GM12873 (cell line): ENCODE measurements at regions not wholly inside any gene's neighbourhood (a gene's known extent, or its start where the extent isn't known, plus 50 kb on each side); places are given as distances from the start of the nearest gene placed in this dataset.

ENCODE experiments used
- TF ChIP-seq, protein P1 (sequence below): IDR thresholded peaks from 2 replicates; pipeline ENCODE4 v1.5.1; 2012; ENCODE audit warnings: low read depth, mild to moderate bottlenecking, moderate library complexity, low read length, control low read depth; ENCODE audit not compliant: insufficient read depth; ENCODE audit errors: missing control alignments

DNA sequence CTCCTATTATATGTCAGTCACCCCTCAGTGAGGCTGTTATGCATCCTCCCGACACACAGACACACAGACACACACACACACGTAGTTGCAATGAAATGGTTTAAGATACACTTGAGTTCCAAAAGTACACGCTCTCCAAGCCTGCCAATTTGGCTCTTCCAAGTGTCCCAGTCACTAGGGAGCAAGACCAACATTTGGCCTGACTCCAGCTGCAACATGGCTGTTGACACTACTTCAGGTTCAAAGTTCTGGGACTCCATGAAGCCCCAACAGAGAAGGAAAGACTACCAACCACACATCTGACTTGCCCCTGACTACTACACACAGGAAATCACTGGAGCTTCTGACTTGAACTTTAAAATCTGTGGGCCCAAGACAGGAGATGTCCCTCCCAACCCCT, 128.1 kb upstream of the KCNJ18 start:
- TF ChIP-seq, protein P1, sequence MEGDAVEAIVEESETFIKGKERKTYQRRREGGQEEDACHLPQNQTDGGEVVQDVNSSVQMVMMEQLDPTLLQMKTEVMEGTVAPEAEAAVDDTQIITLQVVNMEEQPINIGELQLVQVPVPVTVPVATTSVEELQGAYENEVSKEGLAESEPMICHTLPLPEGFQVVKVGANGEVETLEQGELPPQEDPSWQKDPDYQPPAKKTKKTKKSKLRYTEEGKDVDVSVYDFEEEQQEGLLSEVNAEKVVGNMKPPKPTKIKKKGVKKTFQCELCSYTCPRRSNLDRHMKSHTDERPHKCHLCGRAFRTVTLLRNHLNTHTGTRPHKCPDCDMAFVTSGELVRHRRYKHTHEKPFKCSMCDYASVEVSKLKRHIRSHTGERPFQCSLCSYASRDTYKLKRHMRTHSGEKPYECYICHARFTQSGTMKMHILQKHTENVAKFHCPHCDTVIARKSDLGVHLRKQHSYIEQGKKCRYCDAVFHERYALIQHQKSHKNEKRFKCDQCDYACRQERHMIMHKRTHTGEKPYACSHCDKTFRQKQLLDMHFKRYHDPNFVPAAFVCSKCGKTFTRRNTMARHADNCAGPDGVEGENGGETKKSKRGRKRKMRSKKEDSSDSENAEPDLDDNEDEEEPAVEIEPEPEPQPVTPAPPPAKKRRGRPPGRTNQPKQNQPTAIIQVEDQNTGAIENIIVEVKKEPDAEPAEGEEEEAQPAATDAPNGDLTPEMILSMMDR: no peak

DNA sequence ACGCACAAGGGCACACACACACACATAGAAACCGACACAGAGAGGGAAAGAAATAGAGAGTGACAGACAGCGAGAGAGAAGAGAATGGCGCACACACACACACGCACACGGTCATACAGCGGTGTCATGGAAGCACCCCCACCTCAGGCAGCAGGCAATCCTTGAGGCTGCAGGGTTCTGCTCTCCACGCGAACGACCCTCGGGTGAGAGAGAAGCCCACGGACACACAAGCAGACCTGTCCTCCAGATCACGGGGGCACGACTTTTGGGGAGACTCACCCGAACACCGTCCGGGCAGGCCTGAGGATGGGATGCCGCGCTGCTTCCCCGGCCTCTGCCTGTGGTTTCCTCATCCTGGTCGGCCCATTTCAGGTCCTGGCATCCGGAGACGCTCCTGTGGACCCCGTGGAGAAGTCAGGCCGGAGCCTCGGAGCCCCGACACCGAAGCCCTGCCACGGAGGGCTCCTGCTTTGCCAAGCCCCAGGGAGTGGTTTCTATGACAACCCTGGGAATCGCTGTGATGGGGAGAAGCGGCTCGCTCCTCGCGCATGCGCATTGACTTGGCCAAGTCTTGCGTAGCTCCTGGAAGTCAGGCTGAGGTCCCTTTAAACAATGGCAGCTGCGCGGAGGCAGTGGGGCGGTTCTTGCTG, 118.2 kb upstream of the KCNJ18 start:
- TF ChIP-seq, protein P1: no peak

DNA sequence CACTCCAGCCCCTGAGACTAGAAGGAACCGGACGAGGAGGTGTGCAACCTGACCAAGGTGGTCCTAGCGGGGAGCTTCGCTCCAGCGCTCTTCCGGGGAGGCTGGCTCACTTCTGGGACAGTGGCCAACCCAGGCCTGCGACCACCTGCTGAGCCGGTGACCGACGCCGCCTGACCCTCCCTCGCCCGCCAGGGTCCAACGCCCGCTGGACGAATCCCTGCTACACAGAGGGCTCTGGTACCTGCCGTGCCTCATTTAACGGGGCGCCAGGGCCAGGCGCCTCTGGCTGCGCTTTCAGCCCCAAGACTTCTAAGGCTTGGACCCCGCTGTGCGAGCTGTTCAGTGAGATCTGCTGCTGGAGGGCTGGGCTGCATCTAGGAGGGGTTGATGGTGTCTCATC, 99.5 kb upstream of the KCNJ18 start:
- TF ChIP-seq, protein P1: no peak

DNA sequence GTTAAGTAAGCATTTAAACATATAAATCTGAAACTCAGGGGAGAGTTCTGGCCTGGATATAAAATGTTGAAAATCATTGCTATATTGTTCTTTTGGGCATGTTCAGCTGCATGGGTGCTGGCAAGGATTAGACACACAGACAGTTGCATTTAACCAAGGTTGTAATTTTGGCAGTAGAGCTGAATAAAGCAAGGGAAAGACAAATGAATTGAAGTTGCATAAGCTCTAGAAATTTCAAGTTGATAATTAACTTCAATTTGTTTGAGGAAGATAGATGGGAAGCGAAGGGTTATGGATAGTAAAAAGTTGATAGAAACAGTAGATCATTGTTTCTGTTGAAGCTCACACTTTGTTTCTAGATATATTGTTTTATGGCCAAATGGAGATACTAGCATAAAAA, 97.2 kb upstream of the KCNJ18 start:
- TF ChIP-seq, protein P1: no peak

DNA sequence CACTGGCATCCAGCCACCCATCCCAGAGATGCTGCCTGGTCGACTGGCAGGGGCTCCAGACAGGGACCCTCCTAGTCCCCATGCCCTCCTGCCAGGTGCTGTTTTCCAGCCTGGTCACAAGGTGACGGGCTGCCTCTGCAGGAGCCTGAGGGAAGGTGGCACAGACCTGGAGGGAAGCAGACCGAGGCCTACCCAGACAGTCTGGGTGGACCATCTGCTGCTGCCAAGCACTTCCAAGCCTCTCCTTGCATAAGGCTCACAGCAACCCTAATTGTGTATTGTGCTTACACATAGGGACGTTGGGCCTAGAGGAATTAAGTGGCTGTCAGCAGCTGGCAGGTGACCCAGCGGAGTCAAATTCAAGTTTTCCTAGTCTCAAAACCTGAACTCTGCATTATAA, 90.1 kb upstream of the KCNJ18 start:
- TF ChIP-seq, protein P1: no peak

DNA sequence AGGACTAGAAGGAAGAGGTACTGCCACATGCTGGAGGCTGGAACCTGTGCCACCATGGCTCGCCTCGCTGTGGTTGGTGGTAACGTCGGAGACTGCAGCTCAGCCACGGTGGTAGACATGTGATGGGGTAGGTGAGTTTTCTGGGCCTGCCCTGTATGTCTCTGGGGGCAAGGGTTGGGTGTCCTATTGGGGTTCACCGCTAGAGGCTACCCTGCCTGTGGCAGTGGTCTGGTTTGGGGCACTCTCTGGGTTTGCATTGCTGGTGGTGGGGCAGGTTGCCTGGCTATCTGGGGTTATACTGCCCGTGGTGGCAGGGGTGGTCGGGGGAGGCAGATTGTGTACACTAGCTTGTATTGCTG, 79.3 kb upstream of the KCNJ18 start:
- TF ChIP-seq, protein P1: no peak
